ENCODE measurements at regions not wholly inside any gene's neighbourhood (a gene's known extent, or its start where the extent isn't known, plus 50 kb on each side); places are given as distances from the start of the nearest gene placed in this dataset.
"Not testable (repeated sequence)": the region's sequence is repeated elsewhere in the genome, so short reads cannot be mapped to it uniquely, and the experiment has no call there.

DNA sequence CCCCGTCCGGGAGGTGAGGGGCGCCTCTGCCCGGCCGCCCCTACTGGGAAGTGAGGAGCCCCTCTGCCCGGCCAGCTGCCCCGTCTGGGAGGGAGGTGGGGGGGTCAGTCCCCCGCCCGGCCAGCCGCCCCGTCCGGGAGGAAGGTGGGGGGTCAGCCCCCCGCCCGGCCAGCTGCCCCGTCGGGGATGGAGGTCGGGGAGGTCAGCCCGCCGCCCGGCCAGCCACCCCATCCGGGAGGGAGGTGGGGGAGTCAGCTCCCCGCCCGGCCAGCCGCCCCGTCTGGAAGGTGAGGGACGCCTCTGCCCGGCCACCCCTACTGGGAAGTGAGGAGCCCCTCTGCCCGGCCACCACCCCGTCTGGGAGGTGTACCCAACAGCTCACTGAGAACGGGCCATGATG, 175.3 kb upstream of the CRIM1 start:
- TF ChIP-seq, protein P1, sequence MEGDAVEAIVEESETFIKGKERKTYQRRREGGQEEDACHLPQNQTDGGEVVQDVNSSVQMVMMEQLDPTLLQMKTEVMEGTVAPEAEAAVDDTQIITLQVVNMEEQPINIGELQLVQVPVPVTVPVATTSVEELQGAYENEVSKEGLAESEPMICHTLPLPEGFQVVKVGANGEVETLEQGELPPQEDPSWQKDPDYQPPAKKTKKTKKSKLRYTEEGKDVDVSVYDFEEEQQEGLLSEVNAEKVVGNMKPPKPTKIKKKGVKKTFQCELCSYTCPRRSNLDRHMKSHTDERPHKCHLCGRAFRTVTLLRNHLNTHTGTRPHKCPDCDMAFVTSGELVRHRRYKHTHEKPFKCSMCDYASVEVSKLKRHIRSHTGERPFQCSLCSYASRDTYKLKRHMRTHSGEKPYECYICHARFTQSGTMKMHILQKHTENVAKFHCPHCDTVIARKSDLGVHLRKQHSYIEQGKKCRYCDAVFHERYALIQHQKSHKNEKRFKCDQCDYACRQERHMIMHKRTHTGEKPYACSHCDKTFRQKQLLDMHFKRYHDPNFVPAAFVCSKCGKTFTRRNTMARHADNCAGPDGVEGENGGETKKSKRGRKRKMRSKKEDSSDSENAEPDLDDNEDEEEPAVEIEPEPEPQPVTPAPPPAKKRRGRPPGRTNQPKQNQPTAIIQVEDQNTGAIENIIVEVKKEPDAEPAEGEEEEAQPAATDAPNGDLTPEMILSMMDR (conservative IDR thresholded peaks at IDR 0.05; ENCODE audit: low read depth, low read length) = not testable (repeated sequence)
- TF ChIP-seq EZH2phosphoT487 (IDR thresholded peaks at IDR 0.05; ENCODE audit: borderline replicate concordance, low read length); EZH2 (IDR thresholded peaks at IDR 0.05; ENCODE audit: low read length, unreplicated experiment): not testable (repeated sequence)
